NCI-H226 (cell line): ENCODE measurements at regions not wholly inside any gene's neighbourhood (a gene's known extent, or its start where the extent isn't known, plus 50 kb on each side); places are given as distances from the start of the nearest gene placed in this dataset.
"Not testable (repeated sequence)": the region's sequence is repeated elsewhere in the genome, so short reads cannot be mapped to it uniquely, and the experiment has no call there.

Source experiments
- DNase-seq: peaks from one replicate; pipeline ENCODE4 v3.0.0-alpha.2; 2015

DNA sequence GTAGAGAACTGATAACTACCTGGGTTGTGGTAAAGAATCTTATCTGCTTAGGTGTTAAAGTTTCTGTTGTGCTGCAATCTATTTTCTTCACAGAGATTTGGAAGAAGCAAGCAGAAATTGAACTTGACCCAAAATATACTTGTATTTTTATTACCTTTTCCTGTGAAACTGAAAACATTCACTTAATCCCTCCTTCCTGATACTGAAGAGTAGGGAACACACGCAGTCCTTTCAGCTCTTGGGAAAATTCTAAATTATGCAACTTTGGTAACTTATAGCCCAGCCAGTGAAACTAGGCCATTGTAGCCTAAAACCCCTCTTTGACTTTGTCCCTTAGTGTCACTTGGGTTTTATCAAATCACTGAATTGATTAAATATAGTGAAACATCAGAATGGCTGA lies 128.4 kb upstream of the MEIS1 start:
- DNase-seq: no peak

DNA sequence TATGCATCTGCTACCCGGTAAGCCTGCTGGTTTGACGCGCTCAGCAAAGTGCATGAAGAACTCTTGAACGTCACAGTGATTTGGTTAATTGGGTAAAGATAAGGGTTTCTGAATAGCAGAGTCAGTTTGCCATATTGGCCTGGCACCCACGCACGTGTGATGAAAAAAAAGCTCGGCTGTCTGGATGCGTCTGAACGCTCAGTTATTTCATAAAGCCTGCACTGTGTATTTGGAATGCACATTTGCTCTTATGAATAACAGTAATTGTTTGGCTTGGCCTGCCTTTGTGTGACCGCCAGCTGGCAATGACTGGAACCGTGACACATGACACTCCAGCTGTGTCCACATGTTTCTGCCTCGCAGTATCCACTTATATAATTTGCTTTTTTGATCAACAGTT lies 129.2 kb upstream of the MEIS1 start:
- no peak for DNase-seq

DNA sequence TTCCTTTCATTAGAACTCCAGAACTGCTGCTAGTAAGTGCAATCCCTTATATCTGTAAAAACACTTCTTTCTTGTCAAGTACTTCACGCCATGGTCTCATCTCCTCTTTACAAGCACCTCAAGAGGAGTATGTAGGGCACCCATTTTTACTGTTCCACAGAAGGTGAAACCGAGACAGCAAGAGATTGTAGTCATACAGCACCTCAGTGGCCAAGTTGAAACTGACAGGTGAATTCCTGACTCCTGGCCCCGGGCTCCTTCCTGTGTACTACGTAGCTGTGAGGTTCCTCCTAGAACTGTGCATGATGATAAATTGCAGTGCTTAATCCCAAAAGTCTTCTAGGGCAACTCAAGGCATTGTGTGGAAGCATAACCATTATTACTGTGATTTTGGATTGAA lies 131.5 kb upstream of the MEIS1 start:
- no peak for DNase-seq

DNA sequence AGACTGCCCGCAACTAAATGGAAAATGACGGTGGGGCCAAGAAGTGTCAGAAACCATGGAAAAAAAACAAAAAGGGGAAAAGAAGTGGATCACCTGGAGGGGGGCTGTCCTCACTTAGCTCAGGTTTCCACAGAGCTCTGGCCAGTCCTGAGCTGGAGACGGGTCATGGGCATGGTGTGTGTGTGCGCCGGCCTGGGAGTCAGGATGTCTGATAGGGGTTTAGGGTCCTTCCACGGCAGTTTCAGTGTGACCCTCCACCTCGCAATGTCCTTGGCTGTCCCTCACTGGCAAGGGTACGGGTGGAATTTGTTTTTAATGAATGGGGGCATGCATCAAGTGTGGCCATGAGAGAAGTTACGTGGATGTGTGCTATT lies 133.2 kb upstream of the MEIS1 start:
- DNase-seq: no peak

DNA sequence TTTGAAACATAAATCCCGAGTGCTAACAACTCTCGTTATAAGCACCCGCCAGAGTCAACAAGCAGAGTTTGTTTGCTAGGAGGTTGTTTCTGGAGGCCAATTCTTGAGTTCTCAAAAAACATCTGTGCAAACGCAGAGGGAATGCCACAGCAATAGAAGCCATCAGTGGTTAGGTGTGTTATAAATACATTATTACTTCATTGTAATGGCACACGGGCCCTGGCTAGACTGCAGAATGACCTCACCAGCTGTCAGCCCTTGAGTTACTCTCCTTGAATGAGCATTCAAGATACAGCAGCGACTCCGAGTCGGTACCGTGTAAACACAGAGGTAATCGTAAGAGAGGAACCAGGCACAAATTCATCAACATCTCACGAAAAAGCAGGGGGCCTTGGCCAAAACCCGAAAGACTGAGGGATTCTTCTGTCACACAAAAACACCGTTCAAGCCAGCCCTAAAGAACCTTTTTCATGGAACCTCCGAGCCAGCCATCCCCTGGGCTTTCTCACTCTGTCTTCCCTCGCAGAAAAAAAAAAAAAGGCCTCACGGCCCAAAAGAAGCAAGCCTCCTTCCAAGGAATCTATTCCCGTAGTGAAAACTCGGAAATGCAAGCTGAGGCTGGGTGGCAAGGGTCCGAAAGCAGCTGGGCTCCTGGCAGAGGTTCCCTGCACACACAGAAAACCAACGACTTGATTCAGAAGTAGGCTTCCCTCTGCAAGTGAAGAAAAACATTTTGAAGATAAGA lies 133.7 kb upstream of the MEIS1 start:
- no peak for DNase-seq

DNA sequence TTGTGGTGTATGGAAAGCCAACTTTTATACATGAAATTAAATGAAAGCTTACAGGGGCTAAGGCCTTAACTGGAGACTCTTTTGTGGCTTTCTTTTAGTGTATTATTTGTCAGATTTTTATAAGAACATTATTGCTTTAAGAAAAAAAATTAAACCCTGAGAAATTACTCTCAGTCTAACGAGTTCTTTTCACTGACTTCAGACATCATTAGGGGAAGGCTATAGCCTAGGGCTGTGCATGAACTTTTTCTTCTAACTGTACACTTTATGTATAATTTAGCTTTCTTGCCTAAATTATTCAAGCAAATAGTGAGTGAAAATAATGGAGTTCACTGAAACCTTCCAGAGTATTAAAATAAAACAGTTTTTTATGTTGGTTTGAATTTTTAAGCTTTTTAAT lies 151.1 kb upstream of the MEIS1 start:
- no peak for DNase-seq

DNA sequence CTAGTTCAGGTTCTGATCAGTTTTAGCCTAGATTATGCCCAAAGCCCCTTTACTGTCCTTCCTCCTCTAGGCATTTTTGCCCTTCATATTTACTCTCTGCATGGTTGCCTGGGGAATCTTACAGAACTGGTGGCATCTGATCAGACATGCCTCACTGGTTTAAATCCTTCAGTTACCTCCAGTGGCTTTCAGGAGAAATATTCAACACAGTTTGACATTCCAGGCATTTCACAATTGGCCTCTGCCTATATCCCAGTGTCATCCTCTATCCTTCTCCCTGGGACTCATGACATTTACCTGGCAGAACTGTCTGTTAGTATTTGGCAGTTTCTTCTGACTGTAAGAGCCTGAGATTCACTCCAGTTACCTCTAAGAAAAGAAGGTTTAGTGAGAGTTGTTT lies 152.9 kb upstream of the MEIS1 start:
- DNase-seq: no peak

DNA sequence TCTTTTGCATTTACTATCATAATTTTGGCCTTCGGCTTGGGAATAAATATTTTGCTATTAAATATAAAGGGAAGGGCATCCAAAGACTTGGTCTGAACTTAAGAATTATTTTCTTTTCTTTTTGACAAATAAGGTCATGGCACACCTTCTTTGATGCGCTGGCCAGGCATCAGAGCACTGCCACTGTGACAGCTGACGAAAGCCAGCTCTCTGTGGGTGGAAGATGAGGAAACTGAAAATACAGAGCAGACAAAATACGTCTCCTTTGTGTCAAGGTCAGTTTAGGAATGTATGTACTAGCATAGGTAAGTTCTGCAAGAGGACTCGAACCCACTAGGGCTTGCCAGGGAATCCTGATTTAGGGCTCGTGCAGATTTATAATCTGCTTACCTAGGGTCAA lies 155.9 kb upstream of the MEIS1 start:
- DNase-seq: no peak

DNA sequence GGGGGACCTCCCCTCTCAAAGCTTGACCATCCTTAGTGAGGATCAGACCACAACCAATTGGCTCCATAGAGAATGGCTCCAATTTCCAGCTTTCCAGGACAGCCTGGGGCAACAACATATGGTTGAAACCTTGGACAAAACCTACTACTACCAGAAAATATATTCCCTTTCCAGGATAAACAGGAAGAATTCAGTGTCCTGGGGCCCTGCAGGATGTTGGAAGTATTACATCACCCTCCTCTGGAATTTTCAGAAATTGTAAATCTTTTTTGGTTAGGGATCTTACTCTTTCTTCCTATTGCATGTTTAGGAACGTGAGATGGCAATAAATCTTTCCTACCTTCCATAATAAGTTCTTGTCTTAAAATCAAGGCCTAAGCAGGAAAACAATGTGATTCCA lies 158.9 kb upstream of the MEIS1 start:
- no peak for DNase-seq

DNA sequence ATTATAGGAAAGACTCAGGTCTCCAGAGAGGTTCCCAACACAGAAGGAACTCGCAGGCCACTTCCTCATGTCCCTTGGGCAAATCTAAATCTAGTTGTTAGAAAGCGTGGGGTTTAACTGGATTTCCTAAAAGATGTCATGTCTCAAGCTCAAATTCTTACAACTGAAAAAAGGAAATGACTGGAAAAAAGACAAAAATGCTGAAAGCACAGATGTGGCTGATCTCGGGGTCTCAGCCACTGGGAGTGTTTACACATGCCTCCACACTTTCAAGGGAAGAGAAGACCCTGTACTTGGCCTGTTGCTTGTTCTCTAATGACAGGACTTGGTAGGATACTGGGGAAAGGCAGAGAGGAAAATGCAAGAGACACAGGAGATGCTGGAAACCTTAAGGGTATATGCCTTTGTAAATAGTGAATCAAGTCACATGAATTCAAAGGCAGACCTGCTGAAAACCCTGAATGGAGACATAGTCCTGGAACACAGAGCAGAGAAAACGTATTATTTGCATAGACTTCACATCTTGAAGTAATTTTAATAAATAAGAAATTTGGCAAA lies 160.9 kb upstream of the MEIS1 start:
- no peak for DNase-seq

DNA sequence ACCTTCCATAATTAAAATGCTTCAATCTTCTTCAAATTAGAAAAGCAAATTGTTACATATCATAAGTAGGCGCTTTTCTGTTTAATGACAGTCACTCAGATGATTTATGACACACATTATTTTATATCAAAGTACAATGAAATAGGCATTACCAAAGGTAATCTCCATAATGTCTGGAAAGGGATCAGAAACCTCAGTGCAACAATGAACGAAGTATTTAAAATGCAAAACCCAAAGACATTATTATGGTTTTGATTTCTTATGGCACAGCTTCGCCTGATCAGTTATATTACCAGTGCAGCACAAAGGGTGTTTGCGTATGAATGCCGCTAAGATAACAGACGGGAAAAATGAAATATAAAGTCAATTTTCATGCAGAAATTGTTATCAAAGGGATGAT lies 162.2 kb upstream of the MEIS1 start:
- DNase-seq: no peak

DNA sequence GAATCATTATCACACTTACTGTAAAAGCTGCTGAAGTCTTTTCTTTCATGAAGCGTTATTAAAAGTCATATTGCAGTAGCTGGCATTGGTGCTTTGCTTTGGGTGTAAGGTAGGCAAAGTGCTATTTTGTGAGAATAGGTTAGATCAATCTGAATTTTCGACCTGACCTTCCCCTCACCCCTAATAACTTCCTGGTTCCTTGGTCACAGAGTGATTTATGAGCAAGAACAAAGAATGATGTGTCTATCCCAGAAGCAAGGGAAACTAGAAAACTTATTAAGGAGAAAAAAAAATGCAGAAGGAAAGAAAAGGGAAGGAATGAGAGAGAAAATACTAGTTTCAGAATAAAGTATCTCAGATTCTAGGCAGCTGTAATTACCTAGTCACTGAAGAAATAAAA lies 163.1 kb upstream of the MEIS1 start:
- DNase-seq: no peak

DNA sequence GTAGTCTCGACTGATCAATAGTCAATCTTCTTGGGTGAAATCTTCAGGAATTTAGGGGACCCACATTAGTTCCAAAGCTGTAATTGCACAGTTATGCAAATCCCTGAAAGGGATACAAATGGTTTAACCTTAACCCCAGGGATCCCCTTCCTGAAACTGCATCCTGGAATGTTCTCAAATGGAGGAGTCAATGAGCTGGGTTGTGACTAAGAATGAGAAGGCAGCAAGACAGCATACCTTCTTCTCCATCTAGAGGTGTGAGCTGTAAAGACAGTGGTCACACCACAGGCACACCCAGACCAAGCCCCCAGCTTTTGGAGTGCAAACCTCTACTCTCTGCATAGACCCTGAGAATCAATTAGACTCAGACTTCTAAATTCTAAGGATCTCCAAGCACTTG lies 164.7 kb upstream of the MEIS1 start:
- no peak for DNase-seq

DNA sequence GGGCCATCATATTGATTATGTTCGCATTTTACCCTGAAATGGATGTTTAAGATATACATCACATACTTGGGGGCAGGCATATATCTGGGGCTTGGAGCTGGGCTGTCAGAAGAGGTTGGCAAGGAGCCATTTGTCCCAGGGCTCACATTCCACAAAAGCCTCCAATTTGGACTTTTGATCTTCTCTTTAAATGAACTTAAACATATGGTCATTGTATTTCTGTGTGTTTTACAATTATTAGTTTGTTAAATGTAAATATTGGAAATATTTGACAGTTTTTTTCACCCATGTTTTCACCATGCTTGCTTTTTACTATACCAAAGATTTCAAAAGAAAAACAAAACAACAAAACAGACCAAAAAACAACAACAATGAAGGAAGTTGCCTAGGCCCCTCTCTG lies 165.8 kb upstream of the MEIS1 start:
- no peak for DNase-seq

DNA sequence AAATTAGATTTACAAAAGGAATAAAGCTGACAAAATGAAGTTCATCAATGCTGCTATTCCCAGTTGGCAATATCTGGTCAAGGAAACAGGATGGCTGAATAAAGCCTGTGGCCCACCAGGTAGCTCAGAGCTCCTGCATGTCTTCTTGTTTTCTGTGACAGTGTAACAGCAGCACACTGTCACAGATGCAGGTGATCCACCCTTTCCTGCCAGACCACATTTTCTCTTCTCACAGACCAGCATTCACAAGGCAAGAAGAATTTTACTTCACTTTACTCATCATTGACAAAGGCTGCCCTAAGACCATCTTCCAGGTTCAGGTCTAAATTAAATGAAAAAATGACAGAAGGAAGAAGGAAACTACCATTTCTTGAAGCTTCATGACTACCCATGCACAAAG lies 166.2 kb upstream of the MEIS1 start:
- no peak for DNase-seq

DNA sequence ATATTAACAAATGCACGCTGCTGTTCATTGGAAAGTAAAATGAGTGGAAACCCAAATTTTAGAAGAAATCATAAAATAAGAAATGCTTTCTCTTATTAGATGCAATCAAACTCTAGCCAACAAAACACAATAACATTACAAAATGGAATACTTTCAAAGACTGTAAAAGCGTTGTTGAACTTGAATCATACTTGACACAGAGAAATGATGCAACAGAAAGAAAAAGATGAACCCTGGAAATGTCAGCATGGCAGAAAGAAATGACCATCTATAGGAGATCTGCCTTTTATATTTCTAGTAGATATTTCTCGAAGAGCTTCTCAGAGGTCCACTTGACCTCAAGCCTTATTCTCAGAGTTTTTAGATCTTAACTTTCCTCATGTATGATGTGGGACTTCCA lies 170.6 kb upstream of the MEIS1 start:
- no peak for DNase-seq

DNA sequence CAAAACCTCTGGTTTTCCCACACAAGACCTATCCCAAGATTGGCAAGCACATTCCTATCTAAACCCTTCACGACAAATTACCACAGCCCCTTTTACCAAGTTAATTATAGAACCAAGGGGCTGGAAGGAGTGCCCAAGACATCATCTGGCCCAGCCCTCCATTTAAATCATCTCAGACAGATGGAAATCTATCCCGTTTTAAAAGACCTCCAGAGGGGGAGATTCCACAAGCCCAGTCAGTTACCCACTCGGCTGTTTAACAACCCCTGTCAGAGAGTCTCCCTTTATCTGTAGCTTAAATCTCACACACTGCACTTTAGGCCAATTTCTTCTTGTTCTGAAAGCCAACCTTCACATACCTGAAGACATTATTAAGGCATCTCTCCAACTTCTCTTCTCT lies 179.1 kb upstream of the MEIS1 start:
- no peak for DNase-seq

DNA sequence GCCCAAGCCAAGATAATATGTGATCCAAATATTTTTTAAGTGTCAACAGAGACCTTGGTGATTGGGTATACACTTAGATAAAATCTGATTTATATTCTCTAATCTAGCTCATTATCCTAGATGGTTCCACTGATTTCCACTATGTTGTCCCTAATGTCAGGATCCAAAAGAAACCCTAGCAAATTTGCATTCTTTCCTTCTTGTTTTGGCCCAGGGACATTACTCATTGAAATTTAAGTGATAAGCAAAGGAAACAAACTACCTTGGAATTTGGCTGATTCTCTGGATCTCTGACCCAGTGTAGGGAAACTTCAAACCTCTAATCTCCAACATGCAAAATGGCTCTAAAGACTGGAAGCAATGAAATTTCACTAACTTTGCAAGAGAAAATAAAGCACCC lies 179.8 kb upstream of the MEIS1 start:
- DNase-seq: no peak

DNA sequence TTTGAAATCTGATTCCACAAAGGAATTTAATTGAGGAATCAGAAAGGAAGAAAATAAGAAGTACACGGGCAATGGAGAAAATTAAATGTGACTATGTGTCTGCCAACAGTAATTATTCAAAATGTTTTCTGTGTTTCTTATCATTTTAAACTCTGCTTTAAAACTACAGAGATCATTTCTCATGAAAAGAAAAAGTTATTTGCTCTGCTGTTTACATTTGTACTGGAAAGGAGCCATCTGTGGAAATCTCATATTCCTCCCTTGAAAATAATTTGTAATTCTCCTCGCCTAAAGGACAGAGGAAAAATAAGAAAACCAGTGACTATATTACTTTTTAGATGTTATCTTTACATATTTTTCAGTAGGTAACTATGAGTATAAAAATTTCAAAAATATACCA lies 181.9 kb upstream of the MEIS1 start:
- no peak for DNase-seq

DNA sequence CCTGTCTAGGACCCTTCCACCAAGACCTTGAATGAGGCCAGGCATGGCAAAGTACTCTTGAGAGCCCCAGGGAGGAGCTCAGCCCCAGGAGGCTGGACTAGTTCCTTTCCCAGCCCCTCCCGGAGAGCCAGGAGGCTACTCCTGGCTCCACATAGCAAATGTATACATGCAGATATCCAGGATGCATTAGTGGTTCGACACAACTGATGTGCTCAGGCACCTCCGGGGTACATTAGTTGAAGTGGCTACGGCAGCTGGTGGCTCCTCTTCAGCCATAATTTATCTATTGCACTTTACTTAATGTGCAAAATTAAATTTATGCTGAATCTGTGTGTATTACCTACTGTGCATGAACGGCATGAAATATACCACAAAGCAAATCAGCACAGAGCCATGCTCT lies 182.8 kb upstream of the MEIS1 start:
- no peak for DNase-seq

DNA sequence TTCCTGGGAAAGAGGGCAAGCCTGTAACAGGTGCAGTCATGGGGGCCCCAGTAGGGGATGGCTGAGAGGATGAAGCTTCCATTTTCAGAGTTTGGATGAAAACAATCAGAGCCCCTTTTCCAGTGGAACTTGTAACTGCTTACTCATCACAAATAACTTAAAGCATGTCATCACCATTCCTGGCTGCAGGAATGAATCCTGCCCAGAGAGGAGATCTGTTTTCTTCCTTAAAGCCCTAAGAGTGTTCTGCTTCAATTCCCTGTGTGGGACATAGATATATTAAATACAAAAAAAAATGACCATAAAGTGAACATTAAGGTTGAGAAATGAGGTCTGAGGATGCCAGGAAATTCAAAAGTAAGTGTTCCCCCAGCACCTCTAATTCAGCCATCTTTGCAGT lies 183.4 kb upstream of the MEIS1 start:
- no peak for DNase-seq

DNA sequence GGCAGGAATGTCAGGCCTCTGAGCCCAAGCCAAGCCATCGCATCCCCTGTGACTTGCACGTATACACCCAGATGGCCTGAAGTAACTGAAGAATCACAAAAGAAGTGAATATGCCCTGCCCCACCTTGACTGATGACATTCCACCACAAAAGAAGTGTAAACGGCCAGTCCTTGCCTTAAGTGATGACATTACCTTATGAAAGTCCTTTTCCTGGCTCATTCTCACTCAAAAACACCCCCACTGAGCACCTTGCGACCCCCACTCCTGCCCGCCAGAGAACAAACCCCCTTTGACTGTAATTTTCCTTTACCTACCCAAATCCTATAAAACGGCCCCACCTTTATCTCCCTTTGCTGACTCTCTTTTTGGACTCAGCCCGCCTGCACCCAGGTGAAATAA lies 185.8 kb upstream of the MEIS1 start:
- not testable (repeated sequence) for DNase-seq

DNA sequence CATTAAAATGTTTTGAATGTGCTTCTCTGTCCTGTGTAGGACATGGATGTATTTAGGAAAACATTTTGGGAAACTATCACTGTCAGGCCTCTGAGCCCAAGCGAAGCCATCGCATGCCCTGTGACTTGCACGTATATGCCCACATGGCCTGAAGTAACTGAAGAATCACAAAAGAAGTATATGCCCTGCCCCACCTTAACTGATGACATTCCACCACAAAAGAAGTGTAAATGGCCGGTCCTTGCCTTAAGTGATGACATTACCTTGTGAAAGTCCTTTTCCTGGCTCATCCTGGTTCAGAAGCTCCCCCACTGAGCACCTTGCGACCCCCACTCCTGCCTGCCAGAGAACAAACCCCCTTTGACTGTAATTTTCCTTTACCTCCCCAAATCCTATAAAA lies 191.1 kb upstream of the MEIS1 start:
- not testable (repeated sequence) for DNase-seq

DNA sequence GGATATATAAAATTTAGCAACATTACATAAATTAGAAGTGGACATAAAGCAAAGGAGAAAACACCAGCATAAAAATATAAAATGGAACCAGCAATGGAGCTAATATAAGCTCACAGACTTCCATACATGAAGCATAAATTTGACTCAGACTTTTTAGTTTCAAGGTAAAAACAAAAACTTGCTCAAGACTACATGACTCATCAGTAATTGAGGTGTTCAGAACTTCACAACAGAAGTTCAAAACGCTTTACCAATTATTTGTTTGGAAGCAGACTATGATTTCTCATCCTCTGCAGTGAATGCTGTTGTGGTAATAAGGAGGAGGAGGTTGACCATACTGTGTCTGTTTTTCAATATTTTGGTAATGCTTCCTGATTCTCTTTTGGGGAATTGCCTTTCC lies 192.0 kb upstream of the MEIS1 start:
- DNase-seq: not testable (repeated sequence)

DNA sequence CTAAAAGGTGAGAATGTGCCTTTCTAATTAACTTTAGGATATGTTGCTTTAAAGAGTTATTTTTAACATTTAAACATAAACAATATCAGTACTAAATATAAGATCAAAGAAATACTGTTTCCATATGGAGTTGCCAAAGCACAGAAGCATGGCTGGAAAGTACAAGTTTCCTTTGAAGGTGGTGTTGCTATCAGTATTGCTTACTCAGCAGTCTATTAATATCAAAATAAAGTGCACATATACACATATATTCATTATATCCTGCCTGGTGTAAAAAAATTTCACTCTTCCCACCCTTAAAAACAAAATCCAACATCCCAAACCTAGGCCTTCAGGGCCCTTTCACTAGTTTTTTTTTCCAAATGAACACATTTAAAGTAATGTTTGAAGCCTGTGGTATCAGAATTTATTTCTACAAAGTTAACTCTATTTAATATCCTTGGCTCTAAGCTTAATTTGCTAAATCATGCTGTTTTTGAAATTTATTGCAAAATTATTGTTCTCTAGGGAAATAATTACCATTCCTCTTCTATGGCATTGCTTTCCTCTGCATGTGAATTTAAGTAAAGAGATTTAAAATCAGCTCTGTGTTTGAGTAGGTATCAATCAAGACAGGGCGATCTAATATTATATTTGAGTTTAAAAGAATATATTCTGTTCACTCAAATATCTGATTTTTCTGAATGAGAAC lies 192.7 kb upstream of the MEIS1 start:
- no peak for DNase-seq
